GM23338 (cell line): ENCODE measurements at regions not wholly inside any gene's neighbourhood (a gene's known extent, or its start where the extent isn't known, plus 50 kb on each side); places are given as distances from the start of the nearest gene placed in this dataset.

Experiments
- ATAC-seq: fragments of 200-7000 bp; cut with Tn5 transposase; 3 replicates; pipeline ENCODE4 v1.9.1; 2020
- DNase-seq: peaks from one replicate; pipeline ENCODE4 v3.0.0-alpha.2; 2015; ENCODE audit warnings: low spot score
- H2AFZ ChIP-seq: fragments of 200-600 bp; sonication (generic); 2 replicates; pipeline ENCODE4 v1.8.0; 2016; ENCODE audit warnings: antibody characterized with exemption, mild to moderate bottlenecking, moderate library complexity
- H3F3A ChIP-seq: fragments of 200-600 bp; sonication (generic); replicated peaks from 2 replicates; pipeline ENCODE4 v1.8.0; 2017; ENCODE audit warnings: antibody characterized with exemption, mixed run types, low read depth
- H3K27ac ChIP-seq: fragments of 200-600 bp; sonication (generic); 2 replicates; pipeline ENCODE4 v1.6.1; 2016; ENCODE audit warnings: low read depth
- H3K27me3 ChIP-seq: fragments of 200-600 bp; sonication (generic); 2 replicates; pipeline ENCODE4 v1.8.0; 2016; ENCODE audit warnings: mild to moderate bottlenecking, mixed run types, moderate library complexity; ENCODE audit not compliant: insufficient read depth
- H3K36me3 ChIP-seq: fragments of 200-600 bp; sonication (generic); 2 replicates; pipeline ENCODE4 v1.8.0; 2016; ENCODE audit warnings: mild to moderate bottlenecking; ENCODE audit not compliant: insufficient read depth
- H3K4me1 ChIP-seq: fragments of 200-600 bp; sonication (generic); 2 replicates; pipeline ENCODE4 v1.8.0; 2016; ENCODE audit warnings: mild to moderate bottlenecking, moderate library complexity; ENCODE audit not compliant: insufficient read depth
- H3K4me2 ChIP-seq: fragments of 200-600 bp; sonication (generic); 2 replicates; pipeline ENCODE4 v1.7.1; 2017; ENCODE audit warnings: mixed run types
- H3K4me3 ChIP-seq: fragments of 200-600 bp; sonication (generic); 2 replicates; pipeline ENCODE4 v1.6.1; 2016; ENCODE audit warnings: mixed run types
- H3K79me2 ChIP-seq: fragments of 200-600 bp; sonication (generic); replicated peaks from 2 replicates; pipeline ENCODE4 v1.8.0; 2017; ENCODE audit warnings: mild to moderate bottlenecking; ENCODE audit not compliant: insufficient read depth
- H3K9me2 ChIP-seq: fragments of 200-600 bp; sonication (generic); 2 replicates; pipeline ENCODE4 v1.8.0; 2017; ENCODE audit not compliant: insufficient read depth
- H4K20me1 ChIP-seq: fragments of 200-600 bp; sonication (generic); replicated peaks from 2 replicates; pipeline ENCODE4 v1.8.0; 2017; ENCODE audit warnings: mild to moderate bottlenecking; ENCODE audit not compliant: insufficient read depth
- H3K27ac Mint-ChIP-seq: 2 replicates; pipeline ENCODE4 v1.8.0; 2020; ENCODE audit warnings: inconsistent platforms, mild to moderate bottlenecking, moderate library complexity, mixed read lengths
- H3K27me3 Mint-ChIP-seq: 3 replicates; pipeline ENCODE4 v1.8.0; 2022; ENCODE audit warnings: low read depth, mild to moderate bottlenecking, moderate library complexity, mixed read lengths, inconsistent platforms; ENCODE audit not compliant: insufficient read depth, poor library complexity
- H3K36me3 Mint-ChIP-seq: 3 replicates; pipeline ENCODE4 v1.8.0; 2021; ENCODE audit warnings: low read depth, mild to moderate bottlenecking, inconsistent platforms, moderate library complexity, mixed read lengths
- H3K4me1 Mint-ChIP-seq: 3 replicates; pipeline ENCODE4 v1.8.0; 2020; ENCODE audit warnings: mild to moderate bottlenecking, inconsistent platforms, mixed read lengths
- H3K4me3 Mint-ChIP-seq: 3 replicates; pipeline ENCODE4 v1.8.0; 2021; ENCODE audit warnings: moderate library complexity, mild to moderate bottlenecking, inconsistent platforms, mixed read lengths
- H3K9me3 Mint-ChIP-seq: 3 replicates; pipeline ENCODE4 v1.8.0; 2020; ENCODE audit warnings: moderate library complexity, mild to moderate bottlenecking, inconsistent platforms, mixed read lengths
- CREB1 ChIP-seq: fragments of 250-450 bp; sonication (Bioruptor Pico); IDR thresholded peaks from 2 replicates; pipeline ENCODE4 v1.5.0; 2020; ENCODE audit warnings: low read depth, mild to moderate bottlenecking, moderate library complexity
- CTCF ChIP-seq, 2 experiments: fragments of 200-600 bp in 1 of 2; sonication (generic) in 1 of 2; conservative IDR thresholded peaks; 2 replicates each; pipeline versions ENCODE4 v1.5.1 to v1.6.1; 2016 to 2017; ENCODE audit warnings: antibody characterized with exemption in 2 of 2, low read depth in 2 of 2, mild to moderate bottlenecking in 2 of 2, moderate library complexity in 1 of 2
- ETS1 ChIP-seq: IDR thresholded peaks from 2 replicates; pipeline ENCODE4 v1.6.1; 2016; ENCODE audit warnings: antibody characterized with exemption
- EZH2 ChIP-seq: fragments of 200-600 bp; sonication (generic); IDR thresholded peaks from one replicate; pipeline ENCODE4 v1.8.0; 2017; ENCODE audit warnings: antibody characterized with exemption, mild to moderate bottlenecking, low read depth; ENCODE audit not compliant: unreplicated experiment
- EZH2phosphoT487 ChIP-seq: fragments of 200-600 bp; sonication (generic); IDR thresholded peaks from one replicate; pipeline ENCODE4 v1.8.1; 2018; ENCODE audit warnings: antibody characterized with exemption; ENCODE audit not compliant: unreplicated experiment
- JUNB ChIP-seq: IDR thresholded peaks from one replicate; pipeline ENCODE4 v1.6.1; 2016; ENCODE audit warnings: antibody characterized with exemption; ENCODE audit not compliant: unreplicated experiment
- NANOG ChIP-seq: IDR thresholded peaks from 2 replicates; pipeline ENCODE4 v1.6.1; 2016; ENCODE audit warnings: antibody characterized with exemption, borderline replicate concordance
- REST ChIP-seq: IDR thresholded peaks from one replicate; pipeline ENCODE4 v1.6.1; 2018; ENCODE audit warnings: antibody characterized with exemption; ENCODE audit not compliant: unreplicated experiment
- STAT1 ChIP-seq: IDR thresholded peaks from one replicate; pipeline ENCODE4 v1.6.1; 2016; ENCODE audit warnings: antibody characterized with exemption; ENCODE audit not compliant: unreplicated experiment
- ZNF114 ChIP-seq: fragments of 250-450 bp; sonication (Bioruptor Pico); IDR thresholded peaks from 2 replicates; pipeline ENCODE4 v1.5.0; 2020; ENCODE audit warnings: mild to moderate bottlenecking, moderate library complexity
- ZNF331 ChIP-seq: fragments of 250-450 bp; sonication (Bioruptor Pico); IDR thresholded peaks from 2 replicates; pipeline ENCODE4 v1.5.0; 2020; ENCODE audit warnings: low read depth, mild to moderate bottlenecking, moderate library complexity
- ZNF462 ChIP-seq: fragments of 250-450 bp; sonication (Bioruptor Pico); IDR thresholded peaks from 2 replicates; pipeline ENCODE4 v1.5.0; 2020; ENCODE audit warnings: mild to moderate bottlenecking, moderate library complexity

- no peaks in the 10 kb centered on the region for H3F3A ChIP-seq
- no peak overlapping the region for H3K4me3 ChIP-seq
- TF ChIP-seq NANOG, result no peak
- no peak for TF ChIP-seq CREB1
- no peak for TF ChIP-seq ZNF331
- no peak for TF ChIP-seq ZNF462 (CRISPR knock-in tag)
- no peak for TF ChIP-seq CTCF (conservative IDR thresholded peaks at IDR 0.05; ENCODE audit: low read depth in 2 of 2)
- TF ChIP-seq JUNB, result no peak
- no peak for TF ChIP-seq EZH2
- TF ChIP-seq STAT1, result no peak
- no peak for TF ChIP-seq ZNF114 (CRISPR knock-in tag)
- TF ChIP-seq EZH2phosphoT487, result no peak
- TF ChIP-seq ETS1, result no peak
- no peak for TF ChIP-seq REST
- H3K27ac Mint-ChIP-seq, result no peak overlapping the region
- no peak for DNase-seq
- H3K4me2 ChIP-seq, result no peak overlapping the region
- H3K4me1 ChIP-seq, result peaks cover 13% of the 10 kb centered on the region; the same call in 1 of the 2 replicates
- no peaks in the 10 kb centered on the region for H3K9me3 Mint-ChIP-seq
- ATAC-seq, result peak; percentile 53
- no peaks in the 10 kb centered on the region for H3K36me3 ChIP-seq
- H2AFZ ChIP-seq, result peak overlapping the region; percentile 93
- no peaks in the 10 kb centered on the region for H3K79me2 ChIP-seq
- no peaks in the 10 kb centered on the region for H3K36me3 Mint-ChIP-seq
- H3K27ac ChIP-seq, result no peak overlapping the region
- no peaks in the 10 kb centered on the region for H4K20me1 ChIP-seq
- H3K4me1 Mint-ChIP-seq, result peaks cover 20% of the 10 kb centered on the region; the same call in 2 of the 3 replicates
- peaks cover 2% of the 10 kb centered on the region for H3K27me3 Mint-ChIP-seq
- H3K27me3 ChIP-seq, result no peaks in the 10 kb centered on the region
- no peak overlapping the region for H3K4me3 Mint-ChIP-seq
- 0 out of 2 replicates have a peak, but pooled peaks cover 12% of the 10 kb centered on the region for H3K9me2 ChIP-seq
Measured at GRCh38 chr15:52879904-52880303, 89.8 kb upstream of the ONECUT1 start.
